CD4-positive, alpha-beta T cell treated with Interferon alpha-2 for 1 hour (primary cell): ENCODE measurements at regions not wholly inside any gene's neighbourhood (a gene's known extent, or its start where the extent isn't known, plus 50 kb on each side); places are given as distances from the start of the nearest gene placed in this dataset.
"Not testable (repeated sequence)": the region's sequence is repeated elsewhere in the genome, so short reads cannot be mapped to it uniquely, and the experiment has no call there.

Experiments used
- DNase-seq, 2 donors: peaks; one replicate each; pipeline ENCODE4 v3.0.0-alpha.2; 2020 to 2022

- no peak for DNase-seq
These were observed 1887.8 kb upstream of the CELF4 start for GRCh38 chr18:39453356-39453755.

GRCh38 chr18:39450958-39451357, 1885.4 kb upstream of the CELF4 start:
- DNase-seq: no peak

- DNase-seq: no peak
These were observed 1884.0 kb upstream of the CELF4 start for GRCh38 chr18:39449566-39449965.

- DNase-seq: no peak
These were observed 1883.3 kb upstream of the CELF4 start for GRCh38 chr18:39448942-39449341.

GRCh38 chr18:39444957-39445356, 1879.4 kb upstream of the CELF4 start:
- DNase-seq: not testable (repeated sequence)

- no peak for DNase-seq
These were observed 1876.0 kb upstream of the CELF4 start for GRCh38 chr18:39441648-39442047.

- DNase-seq: no peak
These were observed 1870.4 kb upstream of the CELF4 start for GRCh38 chr18:39435996-39436395.

GRCh38 chr18:39435209-39435608, 1869.6 kb upstream of the CELF4 start:
- DNase-seq: no peak

GRCh38 chr18:39434223-39434920, 1868.8 kb upstream of the CELF4 start:
- no peak for DNase-seq

GRCh38 chr18:39425172-39425850, 1859.7 kb upstream of the CELF4 start:
- DNase-seq: no peak

- no peak for DNase-seq
These were observed 1858.7 kb upstream of the CELF4 start for GRCh38 chr18:39424261-39424660.

- DNase-seq: no peak
These were observed 1855.7 kb upstream of the CELF4 start for GRCh38 chr18:39421276-39421675.

GRCh38 chr18:39419315-39419714, 1853.7 kb upstream of the CELF4 start:
- DNase-seq: no peak

GRCh38 chr18:39415471-39415870, 1849.9 kb upstream of the CELF4 start:
- DNase-seq: no peak

GRCh38 chr18:39414009-39414700, 1848.6 kb upstream of the CELF4 start:
- DNase-seq: no peak

- no peak for DNase-seq
These were observed 1841.3 kb upstream of the CELF4 start for GRCh38 chr18:39406941-39407340.

GRCh38 chr18:39403121-39403520, 1837.5 kb upstream of the CELF4 start:
- no peak for DNase-seq

- DNase-seq: no peak
These were observed 1834.1 kb upstream of the CELF4 start for GRCh38 chr18:39399662-39400061.

- no peak for DNase-seq
These were observed 1830.6 kb upstream of the CELF4 start for GRCh38 chr18:39396168-39396567.

- no peak for DNase-seq
These were observed 1824.3 kb upstream of the CELF4 start for GRCh38 chr18:39389800-39390379.

- no peak for DNase-seq
These were observed 1815.3 kb upstream of the CELF4 start for GRCh38 chr18:39380866-39381265.

GRCh38 chr18:39380186-39380725, 1814.7 kb upstream of the CELF4 start:
- no peak for DNase-seq

- no peak for DNase-seq
These were observed 1809.5 kb upstream of the CELF4 start for GRCh38 chr18:39375066-39375465.
